GM12878 (cell line): ENCODE measurements at regions not wholly inside any gene's neighbourhood (a gene's known extent, or its start where the extent isn't known, plus 50 kb on each side); places are given as distances from the start of the nearest gene placed in this dataset.

ENCODE experiments used
- CEBPB ChIP-seq, 2 experiments: fragments of 150-350 bp in 1 of 2; IDR thresholded peaks; 2 replicates each; pipeline ENCODE4 v1.6.1; 2012 to 2014; ENCODE audit warnings: low read depth in 2 of 2, low read length in 2 of 2, borderline replicate concordance in 1 of 2, inconsistent platforms in 1 of 2
- EGR1 ChIP-seq, 2 experiments: IDR thresholded peaks; 1 replicate in 1 of 2; 2 replicates in 1 of 2; pipeline ENCODE4 v1.6.1; 2011 to 2012; ENCODE audit warnings: low read depth in 2 of 2, low read length in 2 of 2, borderline replicate concordance in 1 of 2, mild to moderate bottlenecking in 1 of 2, moderate library complexity in 1 of 2
- MYC ChIP-seq: IDR thresholded peaks from 2 replicates; pipeline ENCODE4 v1.6.1; 2011; ENCODE audit warnings: mild to moderate bottlenecking, low read length, moderate library complexity, inconsistent platforms; ENCODE audit not compliant: insufficient read depth, insufficient replicate concordance, insufficient read length, severe bottlenecking
- POLR2A ChIP-seq: IDR thresholded peaks from 2 replicates; pipeline ENCODE4 v1.6.1; 2011; ENCODE audit warnings: low read depth, mild to moderate bottlenecking, low read length
- POLR2AphosphoS5 ChIP-seq: IDR thresholded peaks from 2 replicates; pipeline ENCODE4 v1.6.1; 2011; ENCODE audit warnings: mild to moderate bottlenecking, low read length, inconsistent platforms
- SIN3A ChIP-seq: IDR thresholded peaks from 2 replicates; pipeline ENCODE4 v1.6.1; 2012; ENCODE audit warnings: low read depth, low read length, improper control_type of control experiment
- TAF1 ChIP-seq: IDR thresholded peaks from 2 replicates; pipeline ENCODE4 v1.6.1; 2011; ENCODE audit warnings: mild to moderate bottlenecking, low read depth, low read length, borderline replicate concordance
- ZZZ3 ChIP-seq: IDR thresholded peaks from 2 replicates; pipeline ENCODE4 v1.6.1; 2011; ENCODE audit warnings: low read depth; ENCODE audit not compliant: control insufficient read depth, insufficient read length
- TF ChIP-seq, protein P1 (sequence below), 3 experiments: IDR thresholded peaks in 2 of 3; conservative IDR thresholded peaks in 1 of 3; 2 replicates each; pipeline ENCODE4 v1.5.1; 2011; ENCODE audit warnings: low read depth in 3 of 3, low read length in 3 of 3, mild to moderate bottlenecking in 3 of 3, control low read depth in 2 of 3, moderate library complexity in 2 of 3, inconsistent platforms in 1 of 3, mixed read lengths in 1 of 3; ENCODE audit not compliant: control insufficient read depth in 2 of 3, insufficient read depth in 1 of 3; ENCODE audit errors: extremely low read depth in 1 of 3
- TF ChIP-seq, protein P2 (sequence below): IDR thresholded peaks from 2 replicates; pipeline ENCODE4 v1.6.1; 2012; ENCODE audit warnings: improper control_type of control experiment, low read depth, low read length; ENCODE audit not compliant: insufficient replicate concordance

DNA sequence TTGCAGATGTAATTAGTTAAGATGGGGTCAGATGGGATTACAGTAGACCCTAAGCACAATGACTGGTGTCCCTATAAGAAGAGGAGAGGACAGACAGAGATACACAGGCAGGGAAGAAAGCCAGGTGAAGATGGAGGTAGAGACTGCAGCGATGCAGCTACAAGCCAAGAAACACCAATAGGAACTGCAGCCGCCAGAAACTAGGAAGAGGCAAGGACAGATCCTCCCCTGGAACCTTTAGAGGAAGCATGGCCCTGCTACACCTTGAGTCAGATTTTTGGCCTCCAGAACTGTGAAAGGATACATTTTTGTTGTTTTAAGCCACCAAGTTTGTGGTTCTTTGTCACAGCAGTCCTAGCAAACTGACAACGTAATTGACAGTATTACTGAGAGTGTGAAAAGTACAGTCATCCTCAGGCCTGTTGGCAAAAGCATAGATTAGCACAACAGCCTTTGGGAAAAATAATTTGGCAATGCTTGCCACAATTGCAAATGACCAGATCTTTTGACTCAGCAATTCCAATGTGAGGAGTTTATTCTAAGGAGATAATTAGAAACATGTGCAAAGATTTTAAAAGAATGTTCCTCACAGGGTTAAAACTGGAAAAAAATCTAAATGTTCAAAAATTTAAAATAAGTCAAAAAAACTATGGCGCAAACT, 82.6 kb upstream of the TJP1 start:
- TF ChIP-seq POLR2AphosphoS5, result no peak
- no peak for TF ChIP-seq POLR2A
- TF ChIP-seq EGR1 (IDR thresholded peaks at IDR 0.05; ENCODE audit: borderline replicate concordance in 1 of 2, low read depth in 2 of 2, low read length in 2 of 2), result no peak
- TF ChIP-seq TAF1, result no peak
- TF ChIP-seq, protein P1, sequence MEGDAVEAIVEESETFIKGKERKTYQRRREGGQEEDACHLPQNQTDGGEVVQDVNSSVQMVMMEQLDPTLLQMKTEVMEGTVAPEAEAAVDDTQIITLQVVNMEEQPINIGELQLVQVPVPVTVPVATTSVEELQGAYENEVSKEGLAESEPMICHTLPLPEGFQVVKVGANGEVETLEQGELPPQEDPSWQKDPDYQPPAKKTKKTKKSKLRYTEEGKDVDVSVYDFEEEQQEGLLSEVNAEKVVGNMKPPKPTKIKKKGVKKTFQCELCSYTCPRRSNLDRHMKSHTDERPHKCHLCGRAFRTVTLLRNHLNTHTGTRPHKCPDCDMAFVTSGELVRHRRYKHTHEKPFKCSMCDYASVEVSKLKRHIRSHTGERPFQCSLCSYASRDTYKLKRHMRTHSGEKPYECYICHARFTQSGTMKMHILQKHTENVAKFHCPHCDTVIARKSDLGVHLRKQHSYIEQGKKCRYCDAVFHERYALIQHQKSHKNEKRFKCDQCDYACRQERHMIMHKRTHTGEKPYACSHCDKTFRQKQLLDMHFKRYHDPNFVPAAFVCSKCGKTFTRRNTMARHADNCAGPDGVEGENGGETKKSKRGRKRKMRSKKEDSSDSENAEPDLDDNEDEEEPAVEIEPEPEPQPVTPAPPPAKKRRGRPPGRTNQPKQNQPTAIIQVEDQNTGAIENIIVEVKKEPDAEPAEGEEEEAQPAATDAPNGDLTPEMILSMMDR (IDR thresholded peaks at IDR 0.05 in 2 of 3, conservative IDR thresholded peaks at IDR 0.05 in 1 of 3; ENCODE audit: control insufficient read depth in 2 of 3, extremely low read depth in 1 of 3, insufficient read depth in 1 of 3, low read depth in 3 of 3, low read length in 3 of 3), result no peak
- TF ChIP-seq MYC, result no peak
- TF ChIP-seq SIN3A, result no peak
- TF ChIP-seq CEBPB (IDR thresholded peaks at IDR 0.05; ENCODE audit: borderline replicate concordance in 1 of 2, low read depth in 2 of 2, low read length in 2 of 2), result no peak
- TF ChIP-seq ZZZ3, result no peak
- TF ChIP-seq, protein P2, sequence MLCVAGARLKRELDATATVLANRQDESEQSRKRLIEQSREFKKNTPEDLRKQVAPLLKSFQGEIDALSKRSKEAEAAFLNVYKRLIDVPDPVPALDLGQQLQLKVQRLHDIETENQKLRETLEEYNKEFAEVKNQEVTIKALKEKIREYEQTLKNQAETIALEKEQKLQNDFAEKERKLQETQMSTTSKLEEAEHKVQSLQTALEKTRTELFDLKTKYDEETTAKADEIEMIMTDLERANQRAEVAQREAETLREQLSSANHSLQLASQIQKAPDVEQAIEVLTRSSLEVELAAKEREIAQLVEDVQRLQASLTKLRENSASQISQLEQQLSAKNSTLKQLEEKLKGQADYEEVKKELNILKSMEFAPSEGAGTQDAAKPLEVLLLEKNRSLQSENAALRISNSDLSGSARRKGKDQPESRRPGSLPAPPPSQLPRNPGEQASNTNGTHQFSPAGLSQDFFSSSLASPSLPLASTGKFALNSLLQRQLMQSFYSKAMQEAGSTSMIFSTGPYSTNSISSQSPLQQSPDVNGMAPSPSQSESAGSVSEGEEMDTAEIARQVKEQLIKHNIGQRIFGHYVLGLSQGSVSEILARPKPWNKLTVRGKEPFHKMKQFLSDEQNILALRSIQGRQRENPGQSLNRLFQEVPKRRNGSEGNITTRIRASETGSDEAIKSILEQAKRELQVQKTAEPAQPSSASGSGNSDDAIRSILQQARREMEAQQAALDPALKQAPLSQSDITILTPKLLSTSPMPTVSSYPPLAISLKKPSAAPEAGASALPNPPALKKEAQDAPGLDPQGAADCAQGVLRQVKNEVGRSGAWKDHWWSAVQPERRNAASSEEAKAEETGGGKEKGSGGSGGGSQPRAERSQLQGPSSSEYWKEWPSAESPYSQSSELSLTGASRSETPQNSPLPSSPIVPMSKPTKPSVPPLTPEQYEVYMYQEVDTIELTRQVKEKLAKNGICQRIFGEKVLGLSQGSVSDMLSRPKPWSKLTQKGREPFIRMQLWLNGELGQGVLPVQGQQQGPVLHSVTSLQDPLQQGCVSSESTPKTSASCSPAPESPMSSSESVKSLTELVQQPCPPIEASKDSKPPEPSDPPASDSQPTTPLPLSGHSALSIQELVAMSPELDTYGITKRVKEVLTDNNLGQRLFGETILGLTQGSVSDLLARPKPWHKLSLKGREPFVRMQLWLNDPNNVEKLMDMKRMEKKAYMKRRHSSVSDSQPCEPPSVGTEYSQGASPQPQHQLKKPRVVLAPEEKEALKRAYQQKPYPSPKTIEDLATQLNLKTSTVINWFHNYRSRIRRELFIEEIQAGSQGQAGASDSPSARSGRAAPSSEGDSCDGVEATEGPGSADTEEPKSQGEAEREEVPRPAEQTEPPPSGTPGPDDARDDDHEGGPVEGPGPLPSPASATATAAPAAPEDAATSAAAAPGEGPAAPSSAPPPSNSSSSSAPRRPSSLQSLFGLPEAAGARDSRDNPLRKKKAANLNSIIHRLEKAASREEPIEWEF, result no peak
